ENCODE measurements at regions not wholly inside any gene's neighbourhood (a gene's known extent, or its start where the extent isn't known, plus 50 kb on each side); places are given as distances from the start of the nearest gene placed in this dataset.

DNA sequence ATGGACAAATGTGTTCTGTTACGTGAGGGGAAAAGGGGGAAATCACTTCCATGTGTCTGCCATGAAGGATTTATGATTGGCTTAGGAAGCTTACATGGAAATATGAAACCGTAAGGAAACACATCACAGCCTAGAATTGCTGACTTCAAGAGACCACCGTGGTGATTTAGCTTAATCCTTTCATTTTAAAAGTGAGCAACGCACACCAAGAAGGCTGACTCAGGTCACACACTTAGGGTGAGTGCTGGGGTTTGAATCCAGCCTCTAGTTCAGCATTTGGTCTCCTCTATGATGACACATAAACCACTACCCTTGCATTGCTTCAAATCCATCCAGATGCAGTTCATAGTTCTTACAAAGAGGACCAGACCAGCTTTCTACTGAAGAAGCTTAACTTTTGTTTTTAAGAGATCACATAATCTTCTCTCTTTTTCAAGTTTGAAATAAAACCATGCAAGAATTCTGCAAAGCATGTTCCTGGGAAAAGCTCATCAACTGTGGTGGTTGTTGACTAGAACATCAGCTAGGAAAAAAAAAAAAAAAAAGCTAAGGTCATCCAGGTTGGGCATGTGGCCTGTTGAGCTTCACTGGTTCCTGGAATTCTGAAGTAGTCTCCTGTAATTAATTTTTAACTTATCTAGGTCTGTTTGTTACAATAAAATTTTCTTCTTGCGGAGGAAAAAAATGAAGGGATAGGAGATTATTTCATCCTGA lies 60.2 kb upstream of the KL start:
- DNase-seq (ENCODE audit: low spot score), result no peak
- intact Hi-C loops (cut with DNase I), result no loop called here

- intact Hi-C loops (cut with DNase I), result no loop called here
- DNase-seq (ENCODE audit: low spot score), result no peak
Observed at GRCh38 chr13:32956595-32956933, 59.7 kb upstream of the KL start.

- no peak for DNase-seq (ENCODE audit: low spot score)
- intact Hi-C loops (cut with DNase I), result no loop called here
Observed at GRCh38 chr13:32960626-32961025, 55.6 kb upstream of the KL start.

DNA sequence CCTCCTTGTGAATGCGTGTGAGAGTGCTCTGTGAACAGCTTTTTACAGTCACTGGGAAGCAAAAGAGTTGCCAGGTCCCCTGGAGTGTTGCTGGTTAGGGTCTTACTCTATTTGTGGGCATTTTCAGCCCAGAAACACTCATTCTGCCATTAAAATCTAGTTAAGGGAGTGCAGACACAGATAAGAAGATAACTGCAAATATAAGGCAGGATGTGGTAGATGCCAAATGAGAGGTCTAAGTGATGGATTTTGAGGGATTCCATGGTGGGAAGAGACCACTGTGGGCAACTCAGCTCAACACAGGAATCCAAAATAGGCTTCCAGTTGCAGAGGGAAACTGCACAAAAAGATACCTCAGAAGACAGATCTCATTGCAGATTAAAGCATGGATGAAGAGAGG lies 54.5 kb upstream of the KL start:
- intact Hi-C loops (cut with DNase I), result no loop called here
- DNase-seq (ENCODE audit: low spot score), result no peak

- DNase-seq (ENCODE audit: low spot score), result no peak
- intact Hi-C loops (cut with DNase I), result no loop called here
Observed at GRCh38 chr13:32962342-32962741, 53.9 kb upstream of the KL start.

GRCh38 chr13:32964987-32965386 lies 51.2 kb upstream of the KL start:
- intact Hi-C loops (cut with DNase I), result loop anchor here (5.0 kb wide), 1 partner anchor 52 kb away; the partner anchor contains the start of gene KL
- no peak for DNase-seq (ENCODE audit: low spot score)

All from cardiac septum (tissue), 1 donor.